ENCODE measurements at regions not wholly inside any gene's neighbourhood (a gene's known extent, or its start where the extent isn't known, plus 50 kb on each side); places are given as distances from the start of the nearest gene placed in this dataset.

GRCh38 chr18:42137693-42138375 is 182.8 kb downstream of the PIK3C3 start:
- Histone ChIP-seq H4K20me1 (replicated peaks; ENCODE audit: control insufficient read depth, extremely low read depth, insufficient read depth, low read length) (no peaks in the 10 kb centered on the region), H3K36me3 (ENCODE audit: control insufficient read depth in 2 of 2, extremely low read depth in 1 of 2, insufficient read depth in 2 of 2, low read length in 2 of 2) (no peaks in the 10 kb centered on the region), H3K4me2 (ENCODE audit: insufficient read depth, low read length) (no peak overlapping the region), H3K79me2 (ENCODE audit: control insufficient read depth, insufficient read depth, low read length) (no peaks in the 10 kb centered on the region), H3K9me3 (replicated peaks; ENCODE audit: control insufficient read depth, insufficient read depth, low read length) (peaks cover 5% of the 10 kb centered on the region), H2AFZ (ENCODE audit: low read depth, low read length) (no peak overlapping the region), H3K4me3 (replicated peaks in 1 of 3; ENCODE audit: insufficient read depth in 1 of 3, low read depth in 1 of 3, low read length in 3 of 3) (no peak overlapping the region), H3K27me3 (ENCODE audit: control insufficient read depth in 2 of 2, insufficient read depth in 2 of 2, low read length in 2 of 2) (no peaks in the 10 kb centered on the region), H3K4me1 (ENCODE audit: control insufficient read depth, extremely low read depth, insufficient read depth, low read length) (no peaks in the 10 kb centered on the region), H3K9ac (replicated peaks; ENCODE audit: extremely low read depth, insufficient read depth, low read length) (no peak overlapping the region), H3K9me1 (replicated peaks; ENCODE audit: control insufficient read depth, extremely low read depth, insufficient read depth, low read length) (no peaks in the 10 kb centered on the region), H3K27ac (ENCODE audit: insufficient read depth, low read depth, low read length) (no peak overlapping the region)
- CTCF ChIA-PET: interaction anchor here (1.0 to 2.1 kb wide), 3 partner anchors 11 to 84 kb away, joined by 3 to 4 read pairs (median 4); no protein-coding TSS in a partner anchor
- BruUV-seq (replicated peaks): no TSS peak
- no peak for TF ChIP-seq GATA2 (IDR thresholded peaks at IDR 0.05; ENCODE audit: insufficient read depth, insufficient read length, low read depth, low read length)
- no peak for DNase-seq (ENCODE audit: low read depth, low spot score)
- intact Hi-C loops (cut with micrococcal nuclease) (no loop called here), dilution Hi-C loops (cut with MboI; ENCODE audit: extremely low pct_ligation_motif_present, low sequenced_read_pairs) (no loop called here)
- POLR2A ChIA-PET: no interaction called here
- FAIRE-seq: no peak

GRCh38 chr18:42141439-42141838 is 186.4 kb downstream of the PIK3C3 start:
- H3K4me1 ChIP-seq (ENCODE audit: control insufficient read depth, extremely low read depth, insufficient read depth, low read length): no peaks in the 10 kb centered on the region
- BruUV-seq (replicated peaks): no TSS peak
- FAIRE-seq (no peak), DNase-seq (ENCODE audit: low read depth, low spot score) (no peak)
- H3K9me1 ChIP-seq (replicated peaks; ENCODE audit: control insufficient read depth, extremely low read depth, insufficient read depth, low read length): no peaks in the 10 kb centered on the region
- peaks cover 5% of the 10 kb centered on the region for H3K9me3 ChIP-seq (replicated peaks; ENCODE audit: control insufficient read depth, insufficient read depth, low read length)
- H3K9ac ChIP-seq (replicated peaks; ENCODE audit: extremely low read depth, insufficient read depth, low read length): no peak overlapping the region
- no peaks in the 10 kb centered on the region for H3K27me3 ChIP-seq (ENCODE audit: control insufficient read depth in 2 of 2, insufficient read depth in 2 of 2, low read length in 2 of 2)
- intact Hi-C loops (cut with micrococcal nuclease) (no loop called here), dilution Hi-C loops (cut with MboI; ENCODE audit: extremely low pct_ligation_motif_present, low sequenced_read_pairs) (no loop called here)
- H4K20me1 ChIP-seq (replicated peaks; ENCODE audit: control insufficient read depth, extremely low read depth, insufficient read depth, low read length): no peaks in the 10 kb centered on the region
- no peak overlapping the region for H3K27ac ChIP-seq (ENCODE audit: insufficient read depth, low read depth, low read length)
- H3K79me2 ChIP-seq (ENCODE audit: control insufficient read depth, insufficient read depth, low read length): no peaks in the 10 kb centered on the region
- TF ChIP-seq POLR2A (IDR thresholded peaks at IDR 0.05; ENCODE audit: low read depth, low read length): no peak
- no peak for TF ChIP-seq POLR2AphosphoS5 (IDR thresholded peaks at IDR 0.05; ENCODE audit: insufficient read depth, low read depth, low read length)
- no peak for TF ChIP-seq GATA2 (IDR thresholded peaks at IDR 0.05; ENCODE audit: insufficient read depth, insufficient read length, low read depth, low read length)
- no peak for TF ChIP-seq JUN (IDR thresholded peaks at IDR 0.05; ENCODE audit: borderline replicate concordance, insufficient read depth, insufficient read length, low read depth)
- no peak for TF ChIP-seq EZH2 (IDR thresholded peaks at IDR 0.05; ENCODE audit: borderline replicate concordance, low read depth, low read length, severe bottlenecking)
- no peak for TF ChIP-seq FOS (IDR thresholded peaks at IDR 0.05; ENCODE audit: borderline replicate concordance, insufficient read depth, low read length)
- no peak for TF ChIP-seq MYC (IDR thresholded peaks at IDR 0.05; ENCODE audit: low read depth, low read length)
- TF ChIP-seq CTCF (IDR thresholded peaks at IDR 0.05; ENCODE audit: extremely low read depth in 1 of 2, insufficient read depth in 1 of 2, low read depth in 1 of 2, low read length in 2 of 2): no peak
- no peak for TF ChIP-seq MAX (IDR thresholded peaks at IDR 0.05; ENCODE audit: insufficient read depth, insufficient read length)
- H3K4me2 ChIP-seq (ENCODE audit: insufficient read depth, low read length): no peak overlapping the region
- ChIA-PET POLR2A (no interaction called here), CTCF (interaction anchor here (0.6 kb wide), 1 partner anchor 27 kb away, joined by 3 read pairs; no protein-coding TSS in a partner anchor)
- no peak overlapping the region for H3K4me3 ChIP-seq (replicated peaks in 1 of 3; ENCODE audit: insufficient read depth in 1 of 3, low read depth in 1 of 3, low read length in 3 of 3)
- H3K36me3 ChIP-seq (ENCODE audit: control insufficient read depth in 2 of 2, extremely low read depth in 1 of 2, insufficient read depth in 2 of 2, low read length in 2 of 2): no peaks in the 10 kb centered on the region
- H2AFZ ChIP-seq (ENCODE audit: low read depth, low read length): no peak overlapping the region

All from endothelial cell of umbilical vein (primary cell).